Osteocyte (in vitro differentiated cells): ENCODE measurements at regions not wholly inside any gene's neighbourhood (a gene's known extent, or its start where the extent isn't known, plus 50 kb on each side); places are given as distances from the start of the nearest gene placed in this dataset.

Experiments
- DNase-seq: peaks from one replicate; pipeline ENCODE4 v3.0.0; 2021; ENCODE audit warnings: mixed read lengths; ENCODE audit not compliant: unreplicated experiment; ENCODE audit errors: extremely low spot score
- H3K27ac Mint-ChIP-seq: one replicate; pipeline ENCODE4 v1.8.0; 2021; ENCODE audit warnings: mild to moderate bottlenecking, mixed read lengths; ENCODE audit not compliant: unreplicated experiment
- H3K27me3 Mint-ChIP-seq: one replicate; pipeline ENCODE4 v1.8.0; 2021; ENCODE audit warnings: mixed read lengths; ENCODE audit not compliant: unreplicated experiment
- H3K36me3 Mint-ChIP-seq: one replicate; pipeline ENCODE4 v1.8.0; 2021; ENCODE audit warnings: mixed read lengths; ENCODE audit not compliant: unreplicated experiment
- H3K4me1 Mint-ChIP-seq: one replicate; pipeline ENCODE4 v1.8.0; 2021; ENCODE audit warnings: mixed read lengths; ENCODE audit not compliant: unreplicated experiment
- H3K4me3 Mint-ChIP-seq: one replicate; pipeline ENCODE4 v1.8.0; 2021; ENCODE audit warnings: mild to moderate bottlenecking, moderate library complexity, mixed read lengths; ENCODE audit not compliant: unreplicated experiment
- H3K9me3 Mint-ChIP-seq: one replicate; pipeline ENCODE4 v1.8.0; 2021; ENCODE audit warnings: mixed read lengths; ENCODE audit not compliant: unreplicated experiment
- CTCF ChIP-seq: fragments of 200-600 bp; sonication (generic); IDR thresholded peaks from 2 replicates; pipeline ENCODE4 v1.5.0; 2021; ENCODE audit warnings: antibody characterized with exemption, mild to moderate bottlenecking, moderate library complexity

DNA sequence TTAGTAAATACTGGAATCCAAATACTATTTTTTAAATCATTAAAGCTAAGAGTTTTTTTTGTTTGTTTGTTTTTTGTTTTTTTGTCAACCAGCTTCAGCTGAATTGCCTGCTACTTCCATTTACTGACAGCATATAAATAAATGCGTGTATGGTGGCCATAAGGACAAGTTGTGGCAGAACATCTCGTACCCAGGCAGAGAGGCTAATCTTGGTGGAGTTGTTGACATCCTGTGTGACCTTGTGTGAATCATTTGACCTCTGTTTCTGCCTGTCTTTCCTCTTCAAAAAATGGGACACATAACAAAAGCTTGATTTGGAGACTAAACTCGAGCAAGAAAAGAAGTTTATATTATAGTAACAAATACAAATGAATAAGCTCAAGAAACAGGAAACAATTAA is 734.2 kb downstream of the MCTP2 start:
- Mint-ChIP-seq H3K27me3 (no peaks in the 10 kb centered on the region), H3K27ac (no peak overlapping the region), H3K4me1 (no peaks in the 10 kb centered on the region)

GRCh38 chr15:94968133-94968532 is 736.8 kb downstream of the MCTP2 start:
- Mint-ChIP-seq H3K36me3 (no peaks in the 10 kb centered on the region), H3K27me3 (no peaks in the 10 kb centered on the region), H3K4me1 (no peaks in the 10 kb centered on the region), H3K9me3 (peaks cover 5% of the 10 kb centered on the region), H3K4me3 (no peak overlapping the region), H3K27ac (no peak overlapping the region)
- TF ChIP-seq CTCF: no peak
- no peak for DNase-seq

More for the DNA sequence above, 734.2 kb downstream of the MCTP2 start:
- Mint-ChIP-seq H3K9me3 (peaks cover 14% of the 10 kb centered on the region), H3K36me3 (no peaks in the 10 kb centered on the region), H3K4me3 (no peak overlapping the region)
- no peak for DNase-seq
- TF ChIP-seq CTCF: no peak

- no peak for TF ChIP-seq CTCF
- Mint-ChIP-seq H3K27ac (no peak overlapping the region), H3K4me1 (no peaks in the 10 kb centered on the region), H3K36me3 (no peaks in the 10 kb centered on the region), H3K4me3 (no peak overlapping the region), H3K9me3 (peaks cover under 1% of the 10 kb centered on the region), H3K27me3 (no peaks in the 10 kb centered on the region)
- DNase-seq: no peak
These were observed 738.7 kb downstream of the MCTP2 start for GRCh38 chr15:94970096-94970495.

DNA sequence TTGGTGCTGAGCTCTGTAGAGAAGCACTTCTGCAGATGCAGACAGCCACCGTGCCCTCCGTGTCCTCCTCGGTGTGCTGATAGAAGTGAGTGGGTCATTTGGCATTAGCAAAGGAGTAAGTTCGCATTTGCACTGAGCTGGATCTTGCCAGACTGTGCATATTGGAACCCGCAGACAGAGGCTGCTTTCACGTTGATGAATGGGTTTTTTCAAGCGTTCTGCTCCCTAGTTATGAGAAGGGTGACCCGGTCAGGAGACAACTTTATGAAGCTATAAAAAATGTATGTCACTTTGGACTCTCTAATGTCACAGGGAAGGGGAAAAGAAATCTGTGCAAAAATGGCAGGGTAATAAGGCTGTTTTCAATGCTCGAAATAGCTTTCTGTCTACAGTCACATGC is 739.4 kb downstream of the MCTP2 start:
- Mint-ChIP-seq H3K4me3 (no peak overlapping the region), H3K27ac (no peak overlapping the region), H3K36me3 (no peaks in the 10 kb centered on the region), H3K27me3 (no peaks in the 10 kb centered on the region), H3K4me1 (no peaks in the 10 kb centered on the region), H3K9me3 (peaks cover 4% of the 10 kb centered on the region)
- no peak for DNase-seq
- no peak for TF ChIP-seq CTCF

DNA sequence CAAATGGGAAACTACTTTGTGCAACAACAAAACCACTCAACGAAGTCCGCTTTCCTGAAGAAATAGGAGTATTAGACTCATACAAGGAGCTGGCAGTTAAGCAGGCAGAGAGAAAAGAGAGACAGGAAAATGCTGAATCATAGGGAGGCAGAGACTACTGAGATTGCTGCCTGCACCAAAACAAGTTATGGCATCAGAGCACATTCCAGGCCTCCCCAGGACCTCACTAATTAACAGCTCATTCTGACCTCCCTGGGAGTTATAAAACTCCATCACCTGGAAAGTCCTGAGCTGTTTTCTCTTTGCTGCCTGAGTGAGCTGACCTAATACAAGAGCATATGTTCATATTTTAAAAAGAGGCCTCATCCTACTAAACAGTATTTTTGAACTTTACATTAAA is 741.0 kb downstream of the MCTP2 start:
- Mint-ChIP-seq H3K4me1 (no peaks in the 10 kb centered on the region), H3K27me3 (no peaks in the 10 kb centered on the region), H3K9me3 (peaks cover 6% of the 10 kb centered on the region), H3K36me3 (no peaks in the 10 kb centered on the region), H3K27ac (no peak overlapping the region), H3K4me3 (no peak overlapping the region)
- TF ChIP-seq CTCF: no peak
- no peak for DNase-seq
